ENCODE measurements at regions not wholly inside any gene's neighbourhood (a gene's known extent, or its start where the extent isn't known, plus 50 kb on each side); places are given as distances from the start of the nearest gene placed in this dataset.

- no peak overlapping the region for H3K4me2 ChIP-seq (replicated peaks; ENCODE audit: low read depth, low read length, poor library complexity, severe bottlenecking)
- H3K9me3 ChIP-seq (ENCODE audit: control extremely low read depth in 1 of 3, control insufficient read depth in 2 of 3, insufficient read depth in 1 of 3, low read length in 2 of 3): peaks cover 0 to 3% (median 0%) of the 10 kb centered on the region in 3 donors
- H3K27me3 ChIP-seq (replicated peaks in 1 of 4; ENCODE audit: control extremely low read depth in 1 of 4, control insufficient read depth in 3 of 4, insufficient read depth in 4 of 4, low read length in 3 of 4): peaks cover 0 to 2% (median 0%) of the 10 kb centered on the region in 4 experiments
- Mint-ChIP-seq H3K27me3 (no peaks in the 10 kb centered on the region), H3K27ac (no peak overlapping the region), H3K9me3 (ENCODE audit: insufficient read depth) (peaks cover 5% of the 10 kb centered on the region), H3K4me3 (no peak overlapping the region), H3K4me1 (peaks cover 5% of the 10 kb centered on the region)
- no CpG with 5 or more reads among the region's 3 CpGs for WGBS (ENCODE audit: insufficient coverage)
- H3K4me1 ChIP-seq (ENCODE audit: control insufficient read depth in 2 of 2, insufficient read depth in 2 of 2, low read length in 2 of 2): peaks cover 0 to 4% of the 10 kb centered on the region in 2 donors
- DNase-seq (no peak), ATAC-seq (ENCODE audit: low read depth) (no peak)
- H2AFZ ChIP-seq (ENCODE audit: insufficient read depth, low read depth, low read length, poor library complexity, severe bottlenecking): no peak overlapping the region
- TF ChIP-seq EZH2 (IDR thresholded peaks at IDR 0.05; ENCODE audit: borderline replicate concordance, insufficient read depth, low read depth, low read length, poor library complexity, severe bottlenecking): no peak
- TF ChIP-seq, protein P1, sequence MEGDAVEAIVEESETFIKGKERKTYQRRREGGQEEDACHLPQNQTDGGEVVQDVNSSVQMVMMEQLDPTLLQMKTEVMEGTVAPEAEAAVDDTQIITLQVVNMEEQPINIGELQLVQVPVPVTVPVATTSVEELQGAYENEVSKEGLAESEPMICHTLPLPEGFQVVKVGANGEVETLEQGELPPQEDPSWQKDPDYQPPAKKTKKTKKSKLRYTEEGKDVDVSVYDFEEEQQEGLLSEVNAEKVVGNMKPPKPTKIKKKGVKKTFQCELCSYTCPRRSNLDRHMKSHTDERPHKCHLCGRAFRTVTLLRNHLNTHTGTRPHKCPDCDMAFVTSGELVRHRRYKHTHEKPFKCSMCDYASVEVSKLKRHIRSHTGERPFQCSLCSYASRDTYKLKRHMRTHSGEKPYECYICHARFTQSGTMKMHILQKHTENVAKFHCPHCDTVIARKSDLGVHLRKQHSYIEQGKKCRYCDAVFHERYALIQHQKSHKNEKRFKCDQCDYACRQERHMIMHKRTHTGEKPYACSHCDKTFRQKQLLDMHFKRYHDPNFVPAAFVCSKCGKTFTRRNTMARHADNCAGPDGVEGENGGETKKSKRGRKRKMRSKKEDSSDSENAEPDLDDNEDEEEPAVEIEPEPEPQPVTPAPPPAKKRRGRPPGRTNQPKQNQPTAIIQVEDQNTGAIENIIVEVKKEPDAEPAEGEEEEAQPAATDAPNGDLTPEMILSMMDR (IDR thresholded peaks at IDR 0.05): no peak
- ChIA-PET POLR2A (no interaction called here), CTCF (no interaction called here)
- no peak overlapping the region for H3K4me3 ChIP-seq (ENCODE audit: control extremely low read depth in 1 of 5, extremely low read depth in 1 of 5, insufficient read depth in 1 of 5, low read depth in 2 of 5, low read length in 4 of 5)
- intact Hi-C loops (cut with micrococcal nuclease): no loop called here
- H3K9ac ChIP-seq (ENCODE audit: low read length): no peak overlapping the region
- H3K36me3 ChIP-seq (replicated peaks in 1 of 2; ENCODE audit: control extremely low read depth in 1 of 2, control insufficient read depth in 1 of 2, extremely low read depth in 1 of 2, insufficient read depth in 2 of 2, low read length in 1 of 2): no peaks in the 10 kb centered on the region
- no peak overlapping the region for H3K27ac ChIP-seq (ENCODE audit: low read length in 2 of 2)
- H3K79me2 ChIP-seq (ENCODE audit: control insufficient read depth, insufficient read depth, low read length): no peaks in the 10 kb centered on the region
- H4K20me1 ChIP-seq (ENCODE audit: control insufficient read depth, insufficient read depth, low read length, poor library complexity, severe bottlenecking): no peaks in the 10 kb centered on the region
Observed at GRCh38 chr5:68771732-68772131, 322.1 kb upstream of the SLC30A5 start.

DNA sequence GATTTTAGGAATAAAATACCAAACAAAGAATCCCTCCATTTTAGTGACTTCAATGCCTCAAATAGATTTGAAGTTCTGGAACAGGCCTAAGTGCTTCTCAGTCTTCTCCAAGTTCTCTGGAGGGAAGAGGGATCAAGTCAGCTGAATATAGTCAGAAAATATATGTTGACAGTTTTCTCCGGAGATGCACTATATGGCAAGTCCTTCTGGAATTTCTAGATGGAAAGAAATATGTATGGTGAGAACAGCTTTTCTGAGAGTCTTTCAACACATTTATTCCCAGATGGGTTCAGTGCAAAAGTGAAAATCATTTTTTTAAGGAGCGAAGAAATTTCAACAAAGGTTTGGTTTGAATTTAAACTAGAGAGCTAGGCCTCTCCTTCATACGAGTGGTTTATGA is 317.4 kb upstream of the SLC30A5 start:
- TF ChIP-seq, protein P1 (IDR thresholded peaks at IDR 0.05): no peak
- no peak for TF ChIP-seq EZH2 (IDR thresholded peaks at IDR 0.05; ENCODE audit: borderline replicate concordance, insufficient read depth, low read depth, low read length, poor library complexity, severe bottlenecking)
- WGBS (ENCODE audit: insufficient coverage): 100% methylated on average over 1 of the region's 3 CpGs
- H3K27ac Mint-ChIP-seq: no peak overlapping the region
- Histone ChIP-seq H3K36me3 (replicated peaks in 1 of 2; ENCODE audit: control extremely low read depth in 1 of 2, control insufficient read depth in 1 of 2, extremely low read depth in 1 of 2, insufficient read depth in 2 of 2, low read length in 1 of 2) (no peaks in the 10 kb centered on the region), H3K79me2 (ENCODE audit: control insufficient read depth, insufficient read depth, low read length) (no peaks in the 10 kb centered on the region), H3K4me3 (ENCODE audit: control extremely low read depth in 1 of 5, extremely low read depth in 1 of 5, insufficient read depth in 1 of 5, low read depth in 2 of 5, low read length in 4 of 5) (no peak overlapping the region), H4K20me1 (ENCODE audit: control insufficient read depth, insufficient read depth, low read length, poor library complexity, severe bottlenecking) (no peaks in the 10 kb centered on the region), H3K4me1 (ENCODE audit: control insufficient read depth in 2 of 2, insufficient read depth in 2 of 2, low read length in 2 of 2) (peaks cover 0 to 4% of the 10 kb centered on the region in 2 donors), H3K27ac (ENCODE audit: low read length in 2 of 2) (no peak overlapping the region), H3K9ac (ENCODE audit: low read length) (no peak overlapping the region), H3K9me3 (ENCODE audit: control extremely low read depth in 1 of 3, control insufficient read depth in 2 of 3, insufficient read depth in 1 of 3, low read length in 2 of 3) (peaks cover 0 to 3% (median 0%) of the 10 kb centered on the region in 3 donors), H2AFZ (ENCODE audit: insufficient read depth, low read depth, low read length, poor library complexity, severe bottlenecking) (no peak overlapping the region), H3K4me2 (replicated peaks; ENCODE audit: low read depth, low read length, poor library complexity, severe bottlenecking) (no peak overlapping the region), H3K27me3 (replicated peaks in 1 of 4; ENCODE audit: control extremely low read depth in 1 of 4, control insufficient read depth in 3 of 4, insufficient read depth in 4 of 4, low read length in 3 of 4) (no peaks in the 10 kb centered on the region)
- no peak for ATAC-seq (ENCODE audit: low read depth)
- no peak for DNase-seq
- CTCF ChIA-PET: no interaction called here
- POLR2A ChIA-PET: no interaction called here
- H3K27me3 Mint-ChIP-seq: peaks cover 4% of the 10 kb centered on the region
- H3K4me1 Mint-ChIP-seq: peaks cover 5% of the 10 kb centered on the region
- intact Hi-C loops (cut with micrococcal nuclease): no loop called here
- peaks cover 5% of the 10 kb centered on the region for H3K9me3 Mint-ChIP-seq (ENCODE audit: insufficient read depth)
- no peak overlapping the region for H3K4me3 Mint-ChIP-seq
